ENCODE measurements at regions not wholly inside any gene's neighbourhood (a gene's known extent, or its start where the extent isn't known, plus 50 kb on each side); places are given as distances from the start of the nearest gene placed in this dataset.

DNA sequence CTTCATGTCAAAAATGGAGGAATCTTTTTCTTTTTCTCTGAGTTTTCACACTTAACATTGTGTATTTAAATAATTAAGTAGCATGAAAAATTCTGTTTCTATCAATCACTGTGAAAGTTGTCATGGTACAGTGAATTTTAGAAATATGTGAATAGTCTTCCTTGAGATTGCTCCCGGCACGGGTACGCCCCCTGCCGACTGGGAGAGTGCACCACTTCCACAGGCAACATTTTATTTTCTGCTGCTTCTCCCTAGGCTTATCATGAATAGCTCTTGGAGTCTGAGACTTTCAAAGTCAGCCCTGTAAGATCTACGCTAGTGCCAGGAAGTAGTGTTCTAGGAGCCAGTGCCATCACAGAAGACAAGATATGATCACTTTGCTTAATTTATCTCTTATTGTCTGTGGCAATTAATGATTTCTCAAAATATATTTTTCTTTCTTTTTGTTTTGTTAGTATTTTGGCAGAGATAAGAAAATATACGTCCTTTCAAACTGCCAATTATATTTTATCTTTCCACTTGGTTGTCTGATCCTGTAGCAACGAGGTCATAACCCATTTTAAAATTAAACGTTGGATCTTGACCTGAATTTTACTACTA lies 763.8 kb upstream of the AADAT start:
- TF ChIP-seq, protein P1, sequence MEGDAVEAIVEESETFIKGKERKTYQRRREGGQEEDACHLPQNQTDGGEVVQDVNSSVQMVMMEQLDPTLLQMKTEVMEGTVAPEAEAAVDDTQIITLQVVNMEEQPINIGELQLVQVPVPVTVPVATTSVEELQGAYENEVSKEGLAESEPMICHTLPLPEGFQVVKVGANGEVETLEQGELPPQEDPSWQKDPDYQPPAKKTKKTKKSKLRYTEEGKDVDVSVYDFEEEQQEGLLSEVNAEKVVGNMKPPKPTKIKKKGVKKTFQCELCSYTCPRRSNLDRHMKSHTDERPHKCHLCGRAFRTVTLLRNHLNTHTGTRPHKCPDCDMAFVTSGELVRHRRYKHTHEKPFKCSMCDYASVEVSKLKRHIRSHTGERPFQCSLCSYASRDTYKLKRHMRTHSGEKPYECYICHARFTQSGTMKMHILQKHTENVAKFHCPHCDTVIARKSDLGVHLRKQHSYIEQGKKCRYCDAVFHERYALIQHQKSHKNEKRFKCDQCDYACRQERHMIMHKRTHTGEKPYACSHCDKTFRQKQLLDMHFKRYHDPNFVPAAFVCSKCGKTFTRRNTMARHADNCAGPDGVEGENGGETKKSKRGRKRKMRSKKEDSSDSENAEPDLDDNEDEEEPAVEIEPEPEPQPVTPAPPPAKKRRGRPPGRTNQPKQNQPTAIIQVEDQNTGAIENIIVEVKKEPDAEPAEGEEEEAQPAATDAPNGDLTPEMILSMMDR (IDR thresholded peaks at IDR 0.05; ENCODE audit: extremely low read depth, low read depth, low read length): peak; percentile 65

DNA sequence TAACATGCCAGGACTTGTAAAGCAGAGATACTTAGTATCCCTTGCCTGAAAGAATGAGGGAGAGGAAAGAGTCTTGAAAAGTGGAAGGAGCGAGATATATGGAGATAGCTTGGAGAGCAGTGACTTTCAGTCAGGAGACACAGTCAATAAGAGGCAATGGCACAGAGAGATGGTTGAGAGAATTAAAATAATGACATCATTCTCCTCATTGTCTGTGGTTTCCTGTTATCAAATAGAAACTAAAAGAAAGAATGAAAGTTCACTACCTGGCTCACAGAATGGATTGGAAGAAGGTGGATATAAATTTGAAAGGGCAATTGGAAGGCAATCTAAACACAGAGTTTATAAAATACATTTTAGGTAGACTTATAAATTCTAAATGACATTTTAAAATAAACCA lies 760.2 kb upstream of the AADAT start:
- H3K9me3 ChIP-seq (ENCODE audit: low read depth, low read length): no peaks in the 10 kb centered on the region
- no peak overlapping the region for H3K4me3 ChIP-seq (ENCODE audit: insufficient read depth, low read length)
- H4K20me1 ChIP-seq (ENCODE audit: insufficient read depth, low read length): no peaks in the 10 kb centered on the region
- H3K27me3 ChIP-seq (ENCODE audit: insufficient read depth, low read length): no peaks in the 10 kb centered on the region
- no peaks in the 10 kb centered on the region for H3K79me2 ChIP-seq (ENCODE audit: insufficient read depth, low read length)
- no peak overlapping the region for H2AFZ ChIP-seq (ENCODE audit: low read length)
- H3K4me2 ChIP-seq (ENCODE audit: insufficient read depth, low read length): no peak overlapping the region
- TF ChIP-seq, protein P1 (IDR thresholded peaks at IDR 0.05; ENCODE audit: extremely low read depth, low read depth, low read length): no peak
- no peaks in the 10 kb centered on the region for H3K4me1 ChIP-seq (ENCODE audit: insufficient read depth, low read length)
- H3K36me3 ChIP-seq (ENCODE audit: insufficient read depth, low read length): no peaks in the 10 kb centered on the region
- no peak overlapping the region for H3K27ac ChIP-seq (ENCODE audit: low read depth, low read length)
- no peak for DNase-seq (ENCODE audit: insufficient read length, low spot score, missing footprints)

More for the DNA sequence above, 763.8 kb upstream of the AADAT start:
- Histone ChIP-seq H3K27ac (ENCODE audit: low read depth, low read length) (no peak overlapping the region), H3K4me1 (ENCODE audit: insufficient read depth, low read length) (no peaks in the 10 kb centered on the region), H2AFZ (ENCODE audit: low read length) (no peak overlapping the region), H3K36me3 (ENCODE audit: insufficient read depth, low read length) (no peaks in the 10 kb centered on the region), H4K20me1 (ENCODE audit: insufficient read depth, low read length) (no peaks in the 10 kb centered on the region), H3K9me3 (ENCODE audit: low read depth, low read length) (no peaks in the 10 kb centered on the region), H3K79me2 (ENCODE audit: insufficient read depth, low read length) (no peaks in the 10 kb centered on the region), H3K4me3 (ENCODE audit: insufficient read depth, low read length) (no peak overlapping the region), H3K27me3 (ENCODE audit: insufficient read depth, low read length) (no peaks in the 10 kb centered on the region), H3K4me2 (ENCODE audit: insufficient read depth, low read length) (no peak overlapping the region)
- peak; percentile 4 for DNase-seq (ENCODE audit: insufficient read length, low spot score, missing footprints)

DNA sequence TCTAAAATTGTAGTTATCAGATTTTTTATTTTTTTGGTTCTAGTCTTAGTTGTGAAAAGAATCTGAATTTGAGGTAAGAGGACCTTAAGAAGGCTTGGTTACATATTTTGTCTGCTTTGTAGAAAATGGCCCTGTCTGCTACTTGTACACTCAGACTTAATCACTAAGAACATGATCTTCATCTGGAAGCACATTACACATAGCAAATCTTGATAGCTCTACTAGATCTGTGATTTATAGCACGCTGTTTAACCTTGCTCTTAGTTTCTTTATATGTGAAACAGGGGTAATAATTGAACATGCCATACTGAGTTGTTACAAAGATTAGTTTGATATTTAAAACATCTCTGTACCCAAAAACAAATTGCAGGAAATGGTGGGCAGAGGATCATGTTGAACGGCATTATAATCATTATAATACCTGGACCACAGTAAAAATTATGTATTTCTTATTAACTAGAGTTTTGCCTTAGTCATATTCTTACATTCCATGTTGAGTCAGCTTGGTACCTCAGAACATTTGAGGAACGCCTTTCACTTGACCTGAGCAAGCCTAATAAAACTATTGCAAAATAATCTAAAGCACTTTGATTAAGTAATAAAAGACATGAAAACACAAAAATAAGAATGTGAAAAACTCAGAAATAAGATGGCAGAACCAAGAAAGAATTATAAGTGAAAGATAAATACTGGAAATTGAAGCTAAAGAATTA lies 738.0 kb upstream of the AADAT start:
- H3K9me3 ChIP-seq (ENCODE audit: low read depth, low read length): no peaks in the 10 kb centered on the region
- no peaks in the 10 kb centered on the region for H3K79me2 ChIP-seq (ENCODE audit: insufficient read depth, low read length)
- no peaks in the 10 kb centered on the region for H4K20me1 ChIP-seq (ENCODE audit: insufficient read depth, low read length)
- no peak overlapping the region for H2AFZ ChIP-seq (ENCODE audit: low read length)
- no peak overlapping the region for H3K4me2 ChIP-seq (ENCODE audit: insufficient read depth, low read length)
- H3K4me1 ChIP-seq (ENCODE audit: insufficient read depth, low read length): no peaks in the 10 kb centered on the region
- no peak overlapping the region for H3K27ac ChIP-seq (ENCODE audit: low read depth, low read length)
- H3K36me3 ChIP-seq (ENCODE audit: insufficient read depth, low read length): no peaks in the 10 kb centered on the region
- H3K27me3 ChIP-seq (ENCODE audit: insufficient read depth, low read length): no peaks in the 10 kb centered on the region
- no peak overlapping the region for H3K4me3 ChIP-seq (ENCODE audit: insufficient read depth, low read length)
- TF ChIP-seq, protein P1 (IDR thresholded peaks at IDR 0.05; ENCODE audit: extremely low read depth, low read depth, low read length): no peak
- no peak for DNase-seq (ENCODE audit: insufficient read length, low spot score, missing footprints)

DNA sequence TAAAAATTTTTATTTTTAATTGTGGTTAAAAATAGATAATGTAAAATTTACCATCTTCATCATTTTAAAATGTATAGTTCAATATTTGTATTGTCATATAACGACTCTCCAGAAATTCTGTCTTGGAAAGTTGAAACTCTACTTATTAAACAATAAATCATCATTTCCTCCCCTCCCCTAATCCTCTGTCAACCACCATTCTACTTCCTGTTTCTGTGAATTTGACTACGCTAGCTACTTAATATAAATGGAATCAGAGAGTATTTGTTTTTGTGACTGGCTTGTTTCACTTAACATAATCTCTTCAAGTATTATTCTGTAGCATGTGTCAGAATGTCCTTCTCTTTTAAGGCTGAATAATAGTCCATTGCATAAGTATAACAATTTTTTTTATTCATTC lies 729.0 kb upstream of the AADAT start:
- Histone ChIP-seq H3K27ac (ENCODE audit: low read depth, low read length) (no peak overlapping the region), H2AFZ (ENCODE audit: low read length) (no peak overlapping the region), H3K4me2 (ENCODE audit: insufficient read depth, low read length) (no peak overlapping the region), H3K4me3 (ENCODE audit: insufficient read depth, low read length) (no peak overlapping the region), H3K9me3 (ENCODE audit: low read depth, low read length) (no peaks in the 10 kb centered on the region), H3K79me2 (ENCODE audit: insufficient read depth, low read length) (no peaks in the 10 kb centered on the region), H3K27me3 (ENCODE audit: insufficient read depth, low read length) (no peaks in the 10 kb centered on the region), H4K20me1 (ENCODE audit: insufficient read depth, low read length) (no peaks in the 10 kb centered on the region), H3K36me3 (ENCODE audit: insufficient read depth, low read length) (no peaks in the 10 kb centered on the region), H3K4me1 (ENCODE audit: insufficient read depth, low read length) (no peaks in the 10 kb centered on the region)
- no peak for DNase-seq (ENCODE audit: insufficient read length, low spot score, missing footprints)
- TF ChIP-seq, protein P1 (IDR thresholded peaks at IDR 0.05; ENCODE audit: extremely low read depth, low read depth, low read length): no peak

Measured in osteoblast (primary cell).